CD4-positive, alpha-beta T cell treated with Interleukin-15 for 4 hours (primary cell): ENCODE measurements at regions not wholly inside any gene's neighbourhood (a gene's known extent, or its start where the extent isn't known, plus 50 kb on each side); places are given as distances from the start of the nearest gene placed in this dataset.
"Not testable (repeated sequence)": the region's sequence is repeated elsewhere in the genome, so short reads cannot be mapped to it uniquely, and the experiment has no call there.

Experiments used
- DNase-seq: peaks from one replicate; pipeline ENCODE4 v3.0.0-alpha.2; 2020; ENCODE audit warnings: low spot score

DNA sequence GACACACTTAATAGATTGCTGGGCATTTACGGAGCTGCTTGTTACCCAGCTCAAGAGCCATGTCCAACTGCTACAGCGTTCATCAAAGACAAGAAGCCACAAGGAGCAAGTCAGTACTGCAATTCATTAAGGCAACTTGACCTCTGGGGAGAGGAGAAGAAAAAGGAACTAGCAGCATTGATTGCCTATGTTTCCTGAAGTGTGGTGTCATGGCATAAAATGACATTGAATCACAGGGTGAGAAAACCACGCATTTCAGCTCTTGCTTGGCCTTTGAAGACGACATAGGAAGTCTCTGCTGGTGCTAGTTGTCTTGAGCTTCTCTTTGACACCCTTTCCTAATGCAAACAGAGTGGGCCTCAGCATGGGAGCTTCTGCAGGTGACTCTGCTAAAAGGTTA is 139.1 kb downstream of the CDH26 start:
- DNase-seq = no peak

DNA sequence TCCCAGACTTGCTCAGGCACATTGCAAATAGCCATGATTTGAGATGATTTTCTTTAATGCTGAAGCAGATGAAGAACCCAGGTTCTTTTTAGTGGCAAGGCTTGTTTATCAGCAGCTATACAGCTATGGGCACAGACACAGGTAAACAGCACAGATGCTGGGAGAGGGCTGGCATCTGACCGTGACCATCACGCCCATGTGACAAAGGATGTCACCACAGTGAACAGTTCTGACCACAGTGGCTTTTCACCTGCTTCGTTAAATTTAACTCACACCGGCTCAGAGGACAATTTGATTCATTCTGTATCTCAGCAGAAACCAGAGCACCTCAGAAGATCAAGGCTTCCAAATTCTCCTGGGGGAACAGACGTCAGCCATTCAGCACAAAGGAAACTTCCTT is 142.6 kb downstream of the CDH26 start:
- DNase-seq = no peak

DNA sequence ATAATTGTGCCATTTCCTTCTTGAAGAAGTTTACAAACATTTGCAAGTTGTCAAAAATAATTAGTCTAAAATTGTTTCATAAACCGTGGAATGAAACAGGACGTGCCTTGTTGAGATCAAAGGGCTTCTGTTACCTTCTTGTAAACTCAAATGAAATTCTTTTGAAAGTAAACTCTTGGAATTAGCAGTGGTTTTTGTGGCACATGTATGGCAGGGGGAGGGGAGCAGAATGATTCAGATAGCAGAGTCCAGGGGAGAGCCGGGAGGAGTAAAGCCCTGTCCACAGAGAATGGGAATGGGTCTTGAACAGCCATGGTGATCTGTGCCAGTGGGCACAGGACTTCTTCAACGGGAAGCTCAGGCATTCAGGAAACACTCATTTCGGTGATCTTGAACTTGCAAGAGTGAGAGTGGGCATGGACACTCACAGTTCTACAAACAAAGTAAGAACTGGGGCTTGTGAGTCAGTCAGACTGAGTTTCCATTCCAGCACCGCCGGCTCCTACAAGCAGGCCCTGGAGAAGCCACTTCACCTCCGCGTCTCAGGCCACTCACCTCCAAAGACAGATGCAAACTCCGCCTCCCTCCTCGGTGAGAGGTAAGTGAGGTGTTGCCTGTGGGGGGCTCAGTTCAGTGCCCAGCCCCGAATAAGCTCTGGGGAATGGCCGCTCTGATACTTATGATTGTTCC is 143.1 kb downstream of the CDH26 start:
- DNase-seq = no peak

DNA sequence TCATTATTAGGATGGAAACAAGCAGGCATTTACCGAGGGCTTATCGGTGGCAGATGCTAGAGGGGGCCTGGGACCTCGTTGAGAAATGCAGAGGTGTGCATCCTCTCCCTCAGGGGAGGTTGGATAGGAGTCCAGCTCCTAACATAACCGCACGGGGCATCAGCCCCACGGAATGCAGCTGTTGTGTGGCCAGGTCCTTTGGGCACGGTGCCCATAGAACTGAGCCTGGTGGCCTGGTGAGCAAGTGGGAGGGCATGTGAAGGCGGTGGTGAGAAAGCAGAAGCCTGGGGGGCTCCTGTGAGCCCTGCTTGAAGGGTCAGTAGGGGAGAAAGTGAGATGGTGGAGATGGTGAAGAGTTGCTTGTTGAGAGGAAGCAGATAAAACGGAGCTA is 143.7 kb downstream of the CDH26 start:
- DNase-seq = no peak

DNA sequence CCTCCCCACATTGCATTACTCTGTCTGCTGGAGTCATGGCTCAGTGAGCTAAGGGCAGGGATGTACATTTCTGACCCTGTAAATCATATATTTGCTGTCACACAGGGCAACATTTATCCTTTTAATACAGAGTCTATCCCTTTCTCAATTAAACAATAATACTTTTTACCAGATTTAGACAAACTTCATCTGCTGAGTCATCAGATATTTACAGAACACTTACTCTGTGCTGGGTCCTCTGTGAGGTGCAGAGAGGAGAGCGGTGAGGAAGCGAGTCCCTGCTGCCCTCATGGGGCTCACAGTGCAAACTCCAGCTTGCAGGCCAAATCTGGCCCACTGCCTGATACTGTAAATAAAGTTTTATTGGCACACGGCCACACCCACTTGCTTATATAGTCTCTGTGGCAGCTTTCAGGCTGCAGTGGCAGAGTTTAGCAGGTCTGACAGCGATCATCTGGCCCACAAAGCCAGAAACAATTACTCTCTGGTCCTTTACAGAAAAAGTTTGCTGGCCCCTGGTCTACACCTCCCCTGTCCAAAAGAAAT is 144.5 kb downstream of the CDH26 start:
- DNase-seq = no peak

DNA sequence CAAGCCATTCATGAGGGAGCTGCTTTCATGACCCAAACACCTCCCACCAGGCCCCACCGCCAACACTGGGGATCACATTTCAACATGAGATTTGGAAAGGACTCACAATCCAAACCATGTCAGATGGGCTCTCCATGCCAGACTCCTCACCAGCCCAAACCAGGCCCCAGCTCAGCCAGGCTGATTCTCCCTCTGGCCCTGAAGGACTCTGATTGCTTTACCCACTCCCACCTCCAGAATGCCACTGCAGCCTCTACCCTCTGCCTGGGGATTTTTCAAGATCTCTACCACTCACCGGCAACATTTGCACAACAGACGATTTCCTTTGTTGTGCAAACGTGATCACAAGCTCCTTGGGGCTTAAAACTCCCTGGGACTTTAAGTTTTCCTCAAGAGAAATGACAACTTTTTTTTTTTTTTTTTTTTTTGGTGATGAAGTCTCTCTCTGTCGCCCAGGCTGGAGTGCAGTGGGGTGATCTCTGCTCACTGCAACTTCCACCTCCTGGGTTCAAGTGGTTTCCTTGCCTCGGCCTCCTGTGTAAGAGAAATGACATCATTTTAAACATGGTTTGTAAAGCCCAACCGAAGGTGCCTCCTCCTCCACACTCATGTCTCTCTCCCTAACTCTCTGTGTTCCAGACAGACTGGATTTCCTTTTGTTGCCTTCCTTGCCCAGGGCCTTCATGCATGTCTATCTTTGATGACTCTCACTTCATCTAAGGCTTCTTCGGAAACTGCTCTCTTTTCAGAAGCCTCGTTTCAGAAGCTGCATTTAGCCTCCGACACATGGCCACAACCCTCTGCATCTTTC is 147.0 kb downstream of the CDH26 start:
- no peak for DNase-seq

DNA sequence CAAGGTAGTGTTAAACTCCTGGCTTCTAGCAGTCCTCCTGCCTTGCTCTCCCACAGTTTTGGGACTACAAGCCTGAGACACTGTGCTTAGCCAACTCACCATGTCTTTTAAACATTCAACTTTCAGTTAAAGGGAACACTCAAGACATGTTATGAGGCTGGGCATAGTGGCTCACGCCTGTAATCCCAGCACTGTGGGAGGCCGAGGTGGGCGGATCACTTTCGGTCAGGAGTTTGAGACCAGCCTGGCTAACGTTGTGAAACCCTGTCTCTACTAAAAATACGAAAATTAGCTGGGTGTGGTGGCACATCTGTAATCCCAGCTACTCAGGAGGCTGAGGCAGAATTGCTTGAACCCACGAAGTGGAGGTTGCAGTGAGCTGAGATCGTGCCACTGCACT is 148.0 kb downstream of the CDH26 start:
- not testable (repeated sequence) for DNase-seq

DNA sequence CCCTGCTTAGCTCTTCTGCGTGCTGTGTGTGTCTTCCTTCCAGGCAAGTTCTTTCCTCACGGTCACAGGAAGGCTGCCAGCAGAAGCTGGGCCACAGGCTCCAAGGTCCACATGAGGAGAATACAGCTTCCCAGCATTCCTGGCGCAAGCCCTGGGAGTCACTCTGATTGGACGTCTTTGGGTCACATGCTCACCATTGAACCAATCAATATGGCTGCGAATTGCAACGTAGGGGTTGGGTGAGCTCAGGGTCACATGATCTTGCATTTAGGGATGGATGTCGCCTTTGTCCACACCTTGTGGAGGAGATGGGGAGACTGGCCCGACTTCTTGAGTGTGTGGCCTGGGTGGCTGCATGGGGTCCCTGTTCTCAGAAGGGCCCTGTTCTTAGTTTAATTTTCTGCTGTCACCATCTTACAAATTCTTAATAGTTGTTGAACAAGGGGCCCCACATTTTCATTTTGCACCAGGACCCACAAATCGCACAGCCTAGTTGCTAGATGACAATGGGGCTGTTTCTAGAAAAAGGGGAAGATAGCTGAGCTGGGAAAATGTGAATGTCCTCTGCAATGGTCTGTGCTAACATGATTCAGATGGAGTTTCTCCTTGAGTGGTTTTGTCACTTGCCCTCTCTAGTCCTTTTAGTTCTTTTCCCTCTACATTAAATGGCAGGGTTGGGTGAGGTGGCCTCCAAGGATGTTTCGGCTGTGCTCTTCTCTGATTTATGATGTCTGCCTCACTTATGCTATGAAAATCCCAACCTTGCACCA is 149.6 kb downstream of the CDH26 start:
- no peak for DNase-seq

DNA sequence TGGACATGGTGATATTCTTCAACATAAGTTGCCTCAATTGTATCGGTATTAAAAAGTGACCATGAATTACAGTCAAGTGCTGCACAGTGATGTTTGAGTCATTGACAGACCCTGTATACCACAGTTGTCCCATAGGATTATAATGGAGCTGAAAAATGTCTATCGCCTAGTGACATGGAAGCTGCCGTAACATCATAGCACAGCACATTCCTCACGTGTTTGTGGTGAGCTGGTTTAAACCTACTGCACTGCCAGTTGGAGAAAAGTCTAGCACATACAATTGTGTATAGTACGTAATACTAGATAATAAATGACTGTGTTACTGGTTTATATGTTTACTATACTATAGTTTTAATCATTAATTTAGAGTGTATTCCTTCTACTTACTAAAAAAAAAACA is 150.2 kb downstream of the CDH26 start:
- DNase-seq = no peak

DNA sequence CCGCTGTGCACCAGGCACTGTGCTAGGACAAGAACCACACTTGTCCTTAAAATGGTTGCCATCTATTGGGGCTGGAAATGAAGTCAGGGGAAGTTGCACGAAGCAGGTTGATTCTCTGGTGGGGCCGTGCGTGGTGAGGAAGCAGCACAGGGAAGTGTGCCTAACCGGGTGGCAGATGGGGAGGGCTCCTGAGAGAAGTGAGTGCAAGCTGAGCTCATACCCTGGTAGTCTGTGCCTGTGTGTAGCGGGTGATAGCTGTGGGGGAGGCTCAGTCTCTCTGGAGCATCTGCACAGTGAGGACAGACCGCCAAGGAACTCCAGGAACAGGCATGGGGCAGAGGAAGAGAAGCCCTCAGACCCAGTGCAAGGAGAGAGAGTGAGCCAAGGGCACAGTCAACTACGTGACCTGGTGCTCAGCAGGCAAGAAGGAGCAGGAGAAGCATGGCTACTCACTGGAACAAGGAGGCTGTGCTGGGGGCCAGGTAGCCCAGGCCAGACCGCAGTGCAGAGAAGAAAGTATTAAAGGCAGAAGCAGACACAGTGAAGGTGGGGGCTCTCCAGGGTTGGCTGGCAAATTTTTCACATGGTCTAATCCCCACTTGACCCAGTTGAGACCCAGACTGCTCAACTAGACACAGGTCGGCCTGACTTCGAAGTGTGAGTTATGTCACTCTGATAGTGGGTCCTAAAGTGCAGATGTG is 155.0 kb downstream of the CDH26 start:
- no peak for DNase-seq

DNA sequence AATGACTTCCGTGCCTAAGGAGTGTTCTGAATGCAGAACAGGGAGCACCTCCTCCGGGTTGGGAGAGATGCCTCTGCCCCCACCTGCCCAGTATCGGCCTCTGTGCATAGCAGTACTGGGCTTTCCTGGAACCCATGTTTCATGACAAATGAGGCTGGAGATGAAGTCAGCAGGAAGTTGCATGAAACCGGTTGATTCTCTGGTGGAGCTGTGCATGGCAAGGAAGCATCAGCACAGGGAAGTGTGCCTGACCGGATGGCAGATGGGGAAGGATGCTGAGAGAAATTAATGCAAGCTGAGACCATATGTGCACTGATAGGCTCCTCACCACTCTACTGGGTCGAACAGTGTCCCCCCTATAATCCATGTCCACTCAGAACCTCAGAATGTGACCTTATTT is 155.5 kb downstream of the CDH26 start:
- no peak for DNase-seq

DNA sequence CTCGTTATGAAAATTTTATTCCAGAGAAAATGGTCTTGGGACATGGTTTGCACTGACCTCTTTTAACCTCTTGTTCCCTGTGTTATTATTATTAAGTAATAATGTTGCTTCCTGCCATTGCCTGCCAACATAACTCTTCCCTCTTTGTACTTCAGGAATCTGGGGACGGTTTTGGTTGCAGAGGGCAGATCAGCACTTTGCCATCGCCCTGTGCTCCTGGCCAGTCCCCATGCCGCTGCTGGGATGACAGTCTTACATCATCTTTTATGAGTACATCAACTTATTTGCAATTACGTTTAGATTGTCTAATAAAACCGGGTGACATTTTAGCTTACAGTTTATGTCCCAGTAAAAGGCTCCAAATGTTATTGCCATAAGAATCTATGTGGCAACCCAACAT is 157.2 kb downstream of the CDH26 start:
- no peak for DNase-seq

DNA sequence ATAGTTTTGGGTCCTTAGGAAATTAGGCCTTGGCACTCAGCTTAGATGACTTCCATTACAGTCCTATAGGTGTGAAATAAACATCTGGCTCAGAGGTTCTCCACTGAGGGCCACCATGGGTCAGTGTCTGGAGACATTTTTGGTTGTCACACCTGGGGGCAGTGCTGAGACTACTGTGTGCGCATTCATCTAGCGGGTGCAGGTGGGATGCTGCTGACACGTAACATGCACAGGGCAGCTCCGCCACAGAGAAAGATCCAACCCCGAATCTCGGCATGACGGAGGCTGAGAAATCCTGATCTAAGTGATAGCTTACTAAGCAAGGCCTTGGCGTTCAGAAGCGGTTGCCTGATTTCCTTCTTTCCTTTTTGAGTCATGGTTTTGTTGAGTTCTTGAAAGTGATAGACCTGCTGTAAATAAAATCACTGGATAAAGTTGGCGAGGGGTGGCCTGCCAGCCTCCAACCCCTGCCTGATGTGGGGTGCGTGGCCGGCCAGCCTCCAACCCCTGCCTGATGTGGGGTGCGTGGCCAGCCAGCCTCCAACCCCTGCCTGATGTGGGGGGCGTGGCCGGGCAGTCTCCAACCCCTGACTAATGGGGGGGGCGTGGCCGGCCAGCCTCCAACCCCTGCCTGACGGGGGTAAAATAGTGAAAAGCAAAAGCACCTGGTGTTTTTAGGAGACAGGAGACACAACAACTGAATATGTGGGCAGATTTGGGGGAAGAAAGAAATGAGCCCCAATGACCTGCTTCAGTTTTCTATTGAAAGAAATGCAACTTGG is 158.1 kb downstream of the CDH26 start:
- no peak for DNase-seq

DNA sequence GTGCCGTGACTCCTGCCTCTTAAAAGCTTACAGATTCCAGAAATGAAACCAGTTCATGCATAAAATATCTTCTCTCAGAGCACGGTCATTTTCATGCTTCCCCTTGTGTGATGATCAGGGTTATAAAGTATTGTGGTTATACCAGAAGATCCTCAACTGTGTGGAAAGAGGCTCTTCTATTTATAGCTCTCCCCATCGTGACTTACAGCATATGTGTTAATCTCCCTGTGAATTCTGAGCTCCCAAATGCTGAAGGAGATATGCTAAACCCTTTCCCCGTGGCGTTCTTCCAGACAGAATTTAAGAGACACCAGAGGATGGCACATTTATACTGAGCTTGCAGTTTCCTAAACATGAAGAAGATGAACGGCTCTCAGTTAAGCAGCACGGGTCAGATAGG is 158.8 kb downstream of the CDH26 start:
- no peak for DNase-seq

DNA sequence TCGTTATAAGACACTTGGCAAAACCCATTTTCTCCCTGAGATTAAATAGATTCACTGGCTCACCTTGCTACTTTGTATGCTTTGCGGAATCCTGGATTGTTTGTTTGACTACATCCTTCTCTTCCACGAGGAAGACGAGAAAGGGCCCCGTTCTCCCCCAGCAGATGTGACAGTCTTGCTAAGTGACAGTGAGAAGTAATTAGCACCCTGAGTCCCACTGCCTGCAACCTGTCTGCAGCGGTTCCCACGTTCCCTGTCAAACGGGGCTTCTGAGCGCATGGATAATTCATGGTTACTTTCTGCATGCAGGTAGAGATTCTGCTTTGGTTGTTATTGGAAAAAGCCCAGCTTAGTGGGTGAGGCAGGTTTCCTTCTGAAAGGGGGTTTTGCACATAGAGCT is 163.7 kb downstream of the CDH26 start:
- DNase-seq = no peak

DNA sequence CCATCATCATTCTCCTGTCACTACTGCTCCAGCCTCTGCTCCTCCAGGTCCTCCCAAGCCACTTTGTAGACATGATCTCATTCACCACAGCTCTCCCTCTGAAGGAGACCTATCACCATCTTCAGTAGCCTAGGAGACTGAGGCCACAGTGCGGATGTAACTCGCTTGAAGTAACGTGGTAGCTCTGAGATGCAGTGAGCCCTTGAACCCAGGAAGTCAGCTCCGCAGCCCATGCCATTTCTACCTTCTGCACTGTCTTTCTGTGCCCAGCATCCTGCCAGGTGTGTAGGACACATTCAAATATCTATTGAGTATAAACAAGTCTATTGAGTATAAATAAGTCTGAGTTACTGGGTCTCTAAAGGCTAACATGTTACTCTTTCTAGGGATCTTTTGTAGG is 164.4 kb downstream of the CDH26 start:
- DNase-seq = no peak

DNA sequence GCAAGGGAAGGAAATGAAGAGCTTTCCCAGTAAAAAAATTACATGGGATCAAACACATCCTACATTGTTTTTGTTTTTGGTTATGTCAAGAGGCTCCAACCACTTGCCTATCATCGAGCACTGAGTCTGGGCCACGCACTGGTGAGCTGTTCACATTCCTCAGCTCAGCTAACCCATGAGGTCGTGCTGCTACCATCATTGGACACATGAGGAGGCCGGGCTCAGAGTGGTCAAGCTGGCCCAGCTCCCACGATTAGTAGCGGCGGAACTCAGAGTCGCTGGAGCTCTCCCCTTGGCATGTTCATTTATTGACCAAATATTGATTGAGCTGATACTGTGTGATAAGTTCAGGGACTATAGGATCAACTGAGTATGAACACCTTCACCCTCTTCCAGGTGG is 164.9 kb downstream of the CDH26 start:
- DNase-seq = no peak

DNA sequence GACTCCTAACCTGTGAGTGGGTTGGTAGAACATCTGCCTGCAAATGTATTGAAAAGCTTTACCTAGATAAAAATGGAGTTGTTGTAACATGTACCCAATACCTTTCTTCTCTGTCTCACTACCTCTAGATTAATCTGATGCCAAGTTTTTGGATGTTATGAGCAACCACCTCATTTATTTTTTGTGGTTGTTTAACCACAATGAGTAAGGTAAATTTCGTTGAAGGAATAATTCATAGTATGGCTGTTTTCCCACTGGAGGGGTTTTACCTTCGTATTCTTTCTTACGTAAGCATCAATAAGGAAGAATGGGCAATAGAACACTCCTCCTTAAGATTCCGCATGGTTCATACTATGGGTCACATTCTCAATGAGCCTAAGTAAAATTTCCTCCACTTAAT is 165.4 kb downstream of the CDH26 start:
- no peak for DNase-seq

DNA sequence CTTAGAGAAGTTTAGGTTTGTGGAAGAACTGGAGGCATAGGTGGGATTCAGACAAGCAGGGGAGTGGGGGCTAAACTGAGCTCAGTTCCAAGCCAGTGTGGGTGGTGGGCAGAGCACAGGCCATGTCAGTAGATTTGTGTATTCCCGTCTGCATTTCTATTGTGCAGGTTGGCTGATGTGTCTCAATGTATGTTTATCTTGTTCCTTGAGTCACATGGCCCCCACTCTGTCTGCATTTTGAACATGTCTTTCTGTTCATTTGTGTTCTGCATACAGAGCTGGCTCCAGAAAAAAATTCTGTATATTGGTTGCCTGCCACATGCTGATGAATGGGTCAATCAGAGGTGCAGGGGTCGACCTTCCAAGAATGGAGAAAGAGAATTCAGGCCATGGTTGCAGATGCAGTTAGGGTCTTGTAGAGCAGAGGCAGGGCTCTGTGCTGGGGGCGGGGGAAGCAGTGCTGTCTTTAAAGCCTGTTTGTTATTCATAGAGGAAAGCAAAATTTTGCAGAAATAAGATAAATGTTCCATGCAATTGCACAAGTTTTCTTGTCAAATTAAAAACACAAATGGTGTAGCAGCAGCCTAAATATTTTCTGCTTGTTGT is 166.7 kb downstream of the CDH26 start:
- DNase-seq = no peak

DNA sequence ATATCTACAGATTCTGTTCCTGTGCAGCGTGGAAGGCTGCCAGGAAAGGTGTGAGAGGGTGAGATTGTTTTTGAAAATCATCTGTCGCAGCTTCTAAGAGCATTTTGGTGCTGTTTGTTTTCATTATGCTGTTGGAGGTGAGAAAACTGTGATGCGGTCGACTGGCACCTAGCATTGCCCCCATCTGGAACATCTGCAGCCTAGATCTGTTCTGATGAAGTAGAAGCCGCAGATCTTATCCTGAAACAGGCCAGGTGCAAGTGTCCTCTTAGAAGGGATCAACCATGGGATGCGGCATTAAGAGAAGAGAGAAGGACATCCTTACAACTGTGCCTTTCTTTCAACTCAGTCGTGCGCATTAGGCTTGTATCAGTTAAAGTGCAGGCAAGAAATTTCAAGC is 167.3 kb downstream of the CDH26 start:
- no peak for DNase-seq

DNA sequence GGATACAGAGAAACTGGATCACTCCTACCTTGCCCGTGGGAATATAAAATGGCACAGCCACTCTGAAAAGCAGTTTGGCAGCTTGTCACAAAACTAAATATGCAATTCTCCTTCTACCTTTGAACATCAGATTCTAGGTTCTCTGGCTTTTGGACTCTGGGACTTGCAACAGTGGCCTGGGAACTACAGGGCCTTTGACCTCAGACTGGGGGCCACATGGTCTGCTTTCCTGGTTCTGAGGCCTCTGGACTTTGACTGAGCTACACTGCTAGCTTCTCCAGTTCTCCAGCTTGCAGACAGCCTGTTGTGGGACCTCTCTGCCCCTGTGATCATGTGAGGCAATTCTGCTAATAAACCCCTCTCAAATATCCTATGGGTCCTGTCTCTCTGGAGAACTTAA is 168.8 kb downstream of the CDH26 start:
- DNase-seq = no peak
